ENCODE measurements at regions not wholly inside any gene's neighbourhood (a gene's known extent, or its start where the extent isn't known, plus 50 kb on each side); places are given as distances from the start of the nearest gene placed in this dataset.

GRCh38 chr22:47230741-47231140 lies 468.3 kb downstream of the TBC1D22A start:
- TF ChIP-seq EZH2 (optimal IDR thresholded peaks at IDR 0.05; ENCODE audit: low read depth, low read length) (no peak), CTCF (IDR thresholded peaks at IDR 0.05; ENCODE audit: low read length) (no peak)

Data from MM.1S (cell line).